SK-N-SH (cell line): ENCODE measurements at regions not wholly inside any gene's neighbourhood (a gene's known extent, or its start where the extent isn't known, plus 50 kb on each side); places are given as distances from the start of the nearest gene placed in this dataset.
"Not testable (repeated sequence)": the region's sequence is repeated elsewhere in the genome, so short reads cannot be mapped to it uniquely, and the experiment has no call there.

Experiments used
- CTCF ChIA-PET: fragments of 300-600, 350-600 bp; formaldehyde crosslinking; extraction: SDS; loops from one replicate; lab custom pipeline; 2021; lab: Yijun Ruan, JAX
- POLR2A ChIA-PET: fragments of 350-600 bp; sonication (Branson Sonifier 250); formaldehyde crosslinking; extraction: SDS; loops from one replicate; lab custom pipeline; 2020; ENCODE audit warnings: antibody characterized with exemption, inconsistent platforms; lab: Yijun Ruan, JAX
- DNase-seq: peaks from one replicate; pipeline ENCODE4 v3.0.0; 2012
- H2AFZ ChIP-seq: fragments of 200-600 bp; sonication (generic); 2 replicates; pipeline ENCODE4 v1.8.1; 2016; ENCODE audit warnings: antibody characterized with exemption, mild to moderate bottlenecking, low read depth
- H3F3A ChIP-seq: fragments of 200-600 bp; sonication (generic); replicated peaks from 2 replicates; pipeline ENCODE3; 2016; ENCODE audit warnings: antibody characterized with exemption, mild to moderate bottlenecking; ENCODE audit not compliant: insufficient read depth
- H3K27ac ChIP-seq, 2 experiments: fragments of 200-500 bp in 1 of 2; fragments of 200-600 bp in 1 of 2; sonication (Bioruptor generic) in 1 of 2; sonication (generic), shearing (Covaris generic) in 1 of 2; 2 replicates each; pipeline versions ENCODE4 v1.5.1 to v1.6.1; 2014 to 2016; ENCODE audit warnings: low read depth in 2 of 2, inconsistent platforms in 1 of 2, low read length in 1 of 2, mild to moderate bottlenecking in 1 of 2, mixed read lengths in 1 of 2
- H3K27me3 ChIP-seq: fragments of 200-600 bp; sonication (generic), shearing (Covaris generic); 2 replicates; pipeline ENCODE4 v1.6.1; 2016; ENCODE audit warnings: mixed run types; ENCODE audit not compliant: insufficient read depth
- H3K36me3 ChIP-seq, 2 experiments: fragments of 200-500 bp in 1 of 2; fragments of 200-600 bp in 1 of 2; sonication (Bioruptor generic) in 1 of 2; sonication (generic) in 1 of 2; replicated peaks in 1 of 2; 2 replicates each; pipeline versions ENCODE3 to v1.5.1; 2014 to 2016; ENCODE audit warnings: low read length in 1 of 2, mild to moderate bottlenecking in 1 of 2; ENCODE audit not compliant: insufficient read depth in 2 of 2, control insufficient read depth in 1 of 2
- H3K4me1 ChIP-seq, 2 experiments: fragments of 200-500 bp in 1 of 2; fragments of 200-600 bp in 1 of 2; sonication (Bioruptor generic) in 1 of 2; sonication (generic), shearing (Covaris generic) in 1 of 2; 2 replicates each; pipeline versions ENCODE4 v1.5.1 to v1.6.1; 2014 to 2016; ENCODE audit warnings: low read depth in 1 of 2, low read length in 1 of 2, mixed run types in 1 of 2; ENCODE audit not compliant: insufficient read depth in 2 of 2, control insufficient read depth in 1 of 2
- H3K4me2 ChIP-seq: fragments of 200-600 bp; sonication (generic), shearing (Covaris generic); 2 replicates; pipeline ENCODE4 v1.6.1; 2017; ENCODE audit warnings: mixed run types
- H3K4me3 ChIP-seq, 2 experiments: fragments of 200-500 bp in 1 of 2; fragments of 200-600 bp in 1 of 2; sonication (Bioruptor generic) in 1 of 2; sonication (generic), shearing (Covaris generic) in 1 of 2; 2 replicates each; pipeline versions ENCODE4 v1.5.1 to v1.8.1; 2014 to 2016; ENCODE audit warnings: low read depth in 2 of 2, inconsistent platforms in 1 of 2, low read length in 1 of 2, mild to moderate bottlenecking in 1 of 2, mixed read lengths in 1 of 2, moderate library complexity in 1 of 2
- H3K79me2 ChIP-seq: fragments of 200-600 bp; sonication (generic); 2 replicates; pipeline ENCODE4 v1.8.1; 2017; ENCODE audit warnings: mild to moderate bottlenecking; ENCODE audit not compliant: insufficient read depth
- H3K9ac ChIP-seq: fragments of 200-600 bp; sonication (generic); 2 replicates; pipeline ENCODE4 v1.6.1; 2017; ENCODE audit warnings: mixed run types
- H3K9me2 ChIP-seq: fragments of 200-600 bp; sonication (generic); 2 replicates; pipeline ENCODE4 v1.6.1; 2017; ENCODE audit warnings: mixed run types
- H3K9me3 ChIP-seq: fragments of 200-600 bp; sonication (generic); 2 replicates; pipeline ENCODE4 v1.6.1; 2017; ENCODE audit warnings: mixed run types, mild to moderate bottlenecking, moderate library complexity
- H4K20me1 ChIP-seq: fragments of 200-600 bp; sonication (generic); 2 replicates; pipeline ENCODE4 v1.6.1; 2017; ENCODE audit warnings: mild to moderate bottlenecking, mixed run types; ENCODE audit not compliant: insufficient read depth
- EP300 ChIP-seq, 2 experiments: IDR thresholded peaks; 2 replicates each; pipeline versions ENCODE4 v1.4.0 to v1.6.1; 2012; ENCODE audit warnings: borderline replicate concordance in 1 of 2, low read depth in 1 of 2, low read length in 1 of 2
- FOSL2 ChIP-seq: IDR thresholded peaks from 2 replicates; pipeline ENCODE4 v1.4.0; 2012; ENCODE audit warnings: low read depth, mild to moderate bottlenecking, moderate library complexity, borderline replicate concordance
- GABPA ChIP-seq: IDR thresholded peaks from 2 replicates; pipeline ENCODE4 v1.4.0; 2012; ENCODE audit warnings: low read depth, mild to moderate bottlenecking
- JUND ChIP-seq: IDR thresholded peaks from 2 replicates; pipeline ENCODE4 v1.4.0; 2012
- NFIC ChIP-seq: IDR thresholded peaks from 2 replicates; pipeline ENCODE4 v1.4.0; 2012; ENCODE audit warnings: borderline replicate concordance
- TAF1 ChIP-seq: IDR thresholded peaks from 2 replicates; pipeline ENCODE4 v1.6.1; 2012; ENCODE audit warnings: low read depth, mild to moderate bottlenecking, low read length, moderate library complexity, borderline replicate concordance
- TCF12 ChIP-seq: IDR thresholded peaks from 2 replicates; pipeline ENCODE4 v1.4.0; 2012
- WGBS: methylation state at CpG from one replicate; pipeline ENCODE4 v1.1.6; 2017; ENCODE audit warnings: low lambda C conversion rate; 5-methylcytosine and 5-hydroxymethylcytosine counted together
- TF ChIP-seq, protein P1 (sequence below): IDR thresholded peaks from 2 replicates; pipeline ENCODE4 v1.4.0; 2012; ENCODE audit warnings: low read depth, borderline replicate concordance
- TF ChIP-seq, protein P2 (sequence below): fragments of 150-350 bp; IDR thresholded peaks from 2 replicates; pipeline ENCODE4 v1.6.1; 2017; ENCODE audit warnings: antibody characterized with exemption, low read length, low read depth, borderline replicate concordance
- TF ChIP-seq, protein P3 (sequence below): IDR thresholded peaks from 2 replicates; pipeline ENCODE4; 2012

DNA sequence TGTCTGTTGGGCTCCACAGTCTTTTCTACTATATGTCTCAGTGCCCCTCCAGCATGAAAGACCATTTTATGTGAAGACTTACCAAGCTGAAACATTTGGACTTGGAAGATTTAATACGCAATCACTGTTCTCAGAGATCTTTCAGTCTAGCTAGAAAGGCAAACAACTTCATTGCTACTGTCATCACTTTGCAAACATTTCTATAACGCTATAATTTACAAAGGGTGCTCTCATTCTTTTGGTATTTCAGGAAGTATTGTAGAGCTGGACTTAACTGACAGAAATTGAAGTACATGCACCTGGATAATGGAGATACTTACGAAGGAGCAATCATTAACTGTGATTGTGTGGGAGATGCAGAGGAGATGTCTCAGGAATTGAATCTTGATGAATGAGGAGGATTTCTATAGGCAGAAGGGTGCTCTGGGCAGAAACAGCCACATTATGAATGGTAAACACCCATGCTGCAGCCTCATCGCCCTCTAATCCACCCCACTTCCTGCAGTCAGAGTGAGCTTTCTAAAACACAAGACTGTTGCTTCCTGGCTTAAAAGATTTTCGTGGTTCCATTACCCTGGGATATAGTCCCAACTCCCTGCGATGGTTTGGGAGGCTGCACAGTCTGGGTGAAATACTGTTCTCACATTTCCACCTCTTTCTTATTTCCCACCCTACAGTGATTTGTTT is 75.1 kb upstream of the GNG12 start:
- peak overlapping the region; percentile 45 for H2AFZ ChIP-seq
- H4K20me1 ChIP-seq: no peaks in the 10 kb centered on the region
- 0 out of 2 replicates have a peak overlapping the region, but pooled peaks have one; percentile 48 for H3K4me2 ChIP-seq
- 81% methylated on average over 6 of the region's 6 CpGs for WGBS
- ChIA-PET CTCF (no interaction called here), POLR2A (no interaction called here)
- H3K36me3 ChIP-seq: no peaks in the 10 kb centered on the region
- H3K27ac ChIP-seq: peak overlapping the region in 1 of 2 experiments; percentile 50; a peak in 2 of 4 replicates
- DNase-seq: no peak
- H3K79me2 ChIP-seq: no peaks in the 10 kb centered on the region
- no peak overlapping the region for H3K4me3 ChIP-seq
- no peaks in the 10 kb centered on the region for H3K9me2 ChIP-seq
- H3K9ac ChIP-seq: no peak overlapping the region
- H3K27me3 ChIP-seq: no peaks in the 10 kb centered on the region
- TF ChIP-seq, protein P1, sequence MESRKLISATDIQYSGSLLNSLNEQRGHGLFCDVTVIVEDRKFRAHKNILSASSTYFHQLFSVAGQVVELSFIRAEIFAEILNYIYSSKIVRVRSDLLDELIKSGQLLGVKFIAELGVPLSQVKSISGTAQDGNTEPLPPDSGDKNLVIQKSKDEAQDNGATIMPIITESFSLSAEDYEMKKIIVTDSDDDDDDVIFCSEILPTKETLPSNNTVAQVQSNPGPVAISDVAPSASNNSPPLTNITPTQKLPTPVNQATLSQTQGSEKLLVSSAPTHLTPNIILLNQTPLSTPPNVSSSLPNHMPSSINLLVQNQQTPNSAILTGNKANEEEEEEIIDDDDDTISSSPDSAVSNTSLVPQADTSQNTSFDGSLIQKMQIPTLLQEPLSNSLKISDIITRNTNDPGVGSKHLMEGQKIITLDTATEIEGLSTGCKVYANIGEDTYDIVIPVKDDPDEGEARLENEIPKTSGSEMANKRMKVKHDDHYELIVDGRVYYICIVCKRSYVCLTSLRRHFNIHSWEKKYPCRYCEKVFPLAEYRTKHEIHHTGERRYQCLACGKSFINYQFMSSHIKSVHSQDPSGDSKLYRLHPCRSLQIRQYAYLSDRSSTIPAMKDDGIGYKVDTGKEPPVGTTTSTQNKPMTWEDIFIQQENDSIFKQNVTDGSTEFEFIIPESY: no peak
- TF ChIP-seq, protein P2, sequence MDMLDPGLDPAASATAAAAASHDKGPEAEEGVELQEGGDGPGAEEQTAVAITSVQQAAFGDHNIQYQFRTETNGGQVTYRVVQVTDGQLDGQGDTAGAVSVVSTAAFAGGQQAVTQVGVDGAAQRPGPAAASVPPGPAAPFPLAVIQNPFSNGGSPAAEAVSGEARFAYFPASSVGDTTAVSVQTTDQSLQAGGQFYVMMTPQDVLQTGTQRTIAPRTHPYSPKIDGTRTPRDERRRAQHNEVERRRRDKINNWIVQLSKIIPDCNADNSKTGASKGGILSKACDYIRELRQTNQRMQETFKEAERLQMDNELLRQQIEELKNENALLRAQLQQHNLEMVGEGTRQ: no peak
- no peak for TF ChIP-seq TCF12
- TF ChIP-seq EP300 (IDR thresholded peaks at IDR 0.05; ENCODE audit: borderline replicate concordance in 1 of 2, low read depth in 1 of 2, low read length in 1 of 2): no peak
- no peak for TF ChIP-seq TAF1
- no peak for TF ChIP-seq GABPA
- H3F3A ChIP-seq: no peaks in the 10 kb centered on the region
- no peaks in the 10 kb centered on the region for H3K9me3 ChIP-seq
- peaks cover 0 to 16% of the 10 kb centered on the region in 2 experiments; a peak in 3 of 4 replicates for H3K4me1 ChIP-seq

DNA sequence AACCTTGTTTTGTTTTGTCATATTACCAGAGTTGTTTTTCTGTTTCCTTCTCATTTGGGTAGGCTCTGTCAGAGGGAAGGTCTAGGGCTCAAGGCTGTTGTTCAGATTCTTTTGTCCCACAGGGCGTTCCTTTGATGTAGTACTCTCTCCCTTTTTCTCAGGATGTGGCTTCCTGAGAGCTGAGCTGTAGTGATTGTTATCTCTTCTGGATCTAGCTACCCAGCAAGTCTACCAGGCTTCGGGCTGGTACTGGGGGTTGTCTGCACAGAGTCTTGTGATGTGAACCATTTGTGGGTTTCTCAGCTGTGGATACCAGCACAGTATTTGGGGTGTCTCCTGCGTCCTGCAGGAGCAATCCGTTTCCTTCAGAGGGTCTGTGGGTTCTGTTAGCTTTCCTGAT is 74.2 kb upstream of the GNG12 start:
- H3K36me3 ChIP-seq, H3K9ac ChIP-seq, POLR2A ChIA-PET, H3K9me2 ChIP-seq, H3F3A ChIP-seq, H3K9me3 ChIP-seq, H3K27me3 ChIP-seq, DNase-seq, H3K4me3 ChIP-seq, CTCF ChIA-PET, H4K20me1 ChIP-seq, H3K79me2 ChIP-seq: not testable (repeated sequence)
- peak; percentile 33; the same call in 1 of the 2 replicates for TF ChIP-seq NFIC
- peak; percentile 12; the same call in 1 of the 2 replicates for TF ChIP-seq FOSL2
- peak; percentile 63 for TF ChIP-seq JUND
- TF ChIP-seq TCF12: peak; percentile 70
- TF ChIP-seq, protein P3, sequence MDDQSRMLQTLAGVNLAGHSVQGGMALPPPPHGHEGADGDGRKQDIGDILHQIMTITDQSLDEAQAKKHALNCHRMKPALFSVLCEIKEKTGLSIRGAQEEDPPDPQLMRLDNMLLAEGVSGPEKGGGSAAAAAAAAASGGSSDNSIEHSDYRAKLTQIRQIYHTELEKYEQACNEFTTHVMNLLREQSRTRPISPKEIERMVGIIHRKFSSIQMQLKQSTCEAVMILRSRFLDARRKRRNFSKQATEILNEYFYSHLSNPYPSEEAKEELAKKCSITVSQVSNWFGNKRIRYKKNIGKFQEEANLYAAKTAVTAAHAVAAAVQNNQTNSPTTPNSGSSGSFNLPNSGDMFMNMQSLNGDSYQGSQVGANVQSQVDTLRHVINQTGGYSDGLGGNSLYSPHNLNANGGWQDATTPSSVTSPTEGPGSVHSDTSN: peak; percentile 34
- TF ChIP-seq EP300 (IDR thresholded peaks at IDR 0.05; ENCODE audit: borderline replicate concordance in 1 of 2, low read depth in 1 of 2, low read length in 1 of 2): peak in 1 of 2 experiments; percentile 44; a peak in 1 of 4 replicates
- peaks cover 0 to 16% of the 10 kb centered on the region in 2 experiments; a peak in 3 of 4 replicates for H3K4me1 ChIP-seq
- H3K4me2 ChIP-seq: peak overlapping the region; percentile 48; the same call in 1 of the 2 replicates
- 56% methylated on average over 4 of the region's 4 CpGs for WGBS
- H3K27ac ChIP-seq: peak overlapping the region in 1 of 2 experiments; percentile 50; a peak in 2 of 4 replicates
- peak overlapping the region; percentile 45; the same call in 1 of the 2 replicates for H2AFZ ChIP-seq

DNA sequence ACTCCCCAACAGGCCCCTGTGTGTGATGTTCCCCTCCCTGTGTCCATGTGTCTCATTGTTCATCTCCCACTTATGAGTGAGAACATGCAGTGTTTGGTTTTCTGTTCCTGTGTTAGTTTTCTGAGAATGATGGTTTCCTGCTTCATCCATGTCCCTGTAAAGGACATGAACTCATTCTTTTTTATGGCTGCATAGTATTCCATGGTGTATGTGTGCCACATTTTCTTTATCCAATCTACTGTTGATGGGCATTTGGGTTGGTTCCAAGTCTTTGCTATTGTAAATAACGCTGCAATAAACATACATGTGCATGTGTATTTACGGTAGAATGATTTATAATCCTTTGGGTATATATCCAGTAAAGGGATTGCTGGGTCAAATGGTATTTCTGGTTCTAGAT is 72.7 kb upstream of the GNG12 start:
- H3K9me2 ChIP-seq, H3K4me3 ChIP-seq, H3K27ac ChIP-seq, H3K4me2 ChIP-seq, H4K20me1 ChIP-seq, CTCF ChIA-PET, H3K36me3 ChIP-seq, H2AFZ ChIP-seq, DNase-seq, H3K9ac ChIP-seq, POLR2A ChIA-PET, H3K27me3 ChIP-seq, H3F3A ChIP-seq, H3K79me2 ChIP-seq, H3K9me3 ChIP-seq: not testable (repeated sequence)
- WGBS: 76% methylated on average over 2 of the region's 2 CpGs
- peaks cover 0 to 16% of the 10 kb centered on the region in 2 experiments; a peak in 3 of 4 replicates for H3K4me1 ChIP-seq

DNA sequence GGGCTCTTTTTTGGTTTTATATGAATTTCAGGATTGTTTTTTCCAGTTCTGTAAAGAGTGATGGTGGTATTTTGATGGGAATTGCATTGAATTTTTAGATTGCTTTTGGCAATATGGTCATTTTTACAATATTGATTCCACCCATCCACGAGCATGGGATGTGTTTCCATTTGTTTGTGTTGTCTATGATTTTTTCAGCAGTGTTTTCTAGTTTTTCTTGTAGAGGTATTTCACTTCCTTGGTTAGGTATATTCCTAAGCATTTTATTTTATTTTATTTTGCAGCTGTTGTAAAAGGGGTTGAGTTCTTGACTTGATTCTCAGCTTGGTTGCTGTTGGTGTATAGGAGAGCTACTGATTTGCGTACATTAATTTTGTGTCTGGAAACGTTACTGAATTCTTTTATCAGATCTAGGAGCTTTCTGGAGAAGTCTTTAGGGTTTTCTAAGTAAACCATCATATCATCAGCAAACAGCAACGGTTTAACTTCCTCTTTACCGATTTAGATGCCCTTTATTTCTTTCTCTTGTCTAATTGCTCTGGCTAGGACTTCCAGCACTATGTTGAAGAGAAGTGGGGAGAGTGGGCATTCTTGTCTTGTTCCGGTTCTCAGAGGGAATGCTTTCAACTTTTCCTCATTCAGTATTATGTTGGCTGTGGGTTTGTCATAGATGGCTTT is 69.4 kb upstream of the GNG12 start:
- H3K4me3 ChIP-seq, H3K27ac ChIP-seq, H3K9me2 ChIP-seq, H3F3A ChIP-seq, H3K9ac ChIP-seq, DNase-seq, CTCF ChIA-PET, H3K36me3 ChIP-seq, H3K79me2 ChIP-seq, H3K9me3 ChIP-seq, H3K4me2 ChIP-seq, POLR2A ChIA-PET, H4K20me1 ChIP-seq, H3K27me3 ChIP-seq, H2AFZ ChIP-seq: not testable (repeated sequence)
- H3K4me1 ChIP-seq: peaks cover 0 to 12% of the 10 kb centered on the region in 2 experiments; a peak in 2 of 4 replicates
- 71% methylated on average over 6 of the region's 6 CpGs for WGBS
